Osteocyte (in vitro differentiated cells): ENCODE measurements at regions not wholly inside any gene's neighbourhood (a gene's known extent, or its start where the extent isn't known, plus 50 kb on each side); places are given as distances from the start of the nearest gene placed in this dataset.

Source experiments
- DNase-seq: peaks from one replicate; pipeline ENCODE4 v3.0.0; 2021; ENCODE audit warnings: mixed read lengths; ENCODE audit not compliant: unreplicated experiment; ENCODE audit errors: extremely low spot score
- H3K27ac Mint-ChIP-seq: one replicate; pipeline ENCODE4 v1.8.0; 2021; ENCODE audit warnings: mild to moderate bottlenecking, mixed read lengths; ENCODE audit not compliant: unreplicated experiment
- H3K27me3 Mint-ChIP-seq: one replicate; pipeline ENCODE4 v1.8.0; 2021; ENCODE audit warnings: mixed read lengths; ENCODE audit not compliant: unreplicated experiment
- H3K36me3 Mint-ChIP-seq: one replicate; pipeline ENCODE4 v1.8.0; 2021; ENCODE audit warnings: mixed read lengths; ENCODE audit not compliant: unreplicated experiment
- H3K4me1 Mint-ChIP-seq: one replicate; pipeline ENCODE4 v1.8.0; 2021; ENCODE audit warnings: mixed read lengths; ENCODE audit not compliant: unreplicated experiment
- H3K4me3 Mint-ChIP-seq: one replicate; pipeline ENCODE4 v1.8.0; 2021; ENCODE audit warnings: mild to moderate bottlenecking, moderate library complexity, mixed read lengths; ENCODE audit not compliant: unreplicated experiment
- H3K9me3 Mint-ChIP-seq: one replicate; pipeline ENCODE4 v1.8.0; 2021; ENCODE audit warnings: mixed read lengths; ENCODE audit not compliant: unreplicated experiment
- CTCF ChIP-seq: fragments of 200-600 bp; sonication (generic); IDR thresholded peaks from 2 replicates; pipeline ENCODE4 v1.5.0; 2021; ENCODE audit warnings: antibody characterized with exemption, mild to moderate bottlenecking, moderate library complexity

GRCh38 chr5:135678640-135679268 is 100.0 kb upstream of the CXCL14 start:
- peak; percentile 62 for DNase-seq
- H3K36me3 Mint-ChIP-seq, result no peaks in the 10 kb centered on the region
- H3K4me3 Mint-ChIP-seq, result no peak overlapping the region
- no peak overlapping the region for H3K27ac Mint-ChIP-seq
- H3K27me3 Mint-ChIP-seq, result peaks cover 13% of the 10 kb centered on the region
- no peaks in the 10 kb centered on the region for H3K4me1 Mint-ChIP-seq
- TF ChIP-seq CTCF, result no peak
- H3K9me3 Mint-ChIP-seq, result peaks cover 43% of the 10 kb centered on the region

GRCh38 chr5:135671966-135672365 is 93.2 kb upstream of the CXCL14 start:
- no peak for DNase-seq
- no peak for TF ChIP-seq CTCF
- peaks cover 15% of the 10 kb centered on the region for H3K9me3 Mint-ChIP-seq
- H3K36me3 Mint-ChIP-seq, result no peaks in the 10 kb centered on the region
- H3K27ac Mint-ChIP-seq, result no peak overlapping the region
- no peaks in the 10 kb centered on the region for H3K4me1 Mint-ChIP-seq
- H3K27me3 Mint-ChIP-seq, result peaks cover 27% of the 10 kb centered on the region
- H3K4me3 Mint-ChIP-seq, result no peak overlapping the region

GRCh38 chr5:135671052-135671705 is 92.4 kb upstream of the CXCL14 start:
- Mint-ChIP-seq H3K9me3 (peaks cover 10% of the 10 kb centered on the region), H3K27me3 (peaks cover 27% of the 10 kb centered on the region), H3K27ac (no peak overlapping the region), H3K4me3 (no peak overlapping the region), H3K4me1 (no peaks in the 10 kb centered on the region), H3K36me3 (no peaks in the 10 kb centered on the region)
- TF ChIP-seq CTCF, result no peak
- DNase-seq, result no peak

- Mint-ChIP-seq H3K4me3 (no peak overlapping the region), H3K36me3 (no peaks in the 10 kb centered on the region), H3K4me1 (no peaks in the 10 kb centered on the region), H3K27ac (no peak overlapping the region), H3K27me3 (peaks cover 28% of the 10 kb centered on the region), H3K9me3 (peaks cover 4% of the 10 kb centered on the region)
- no peak for TF ChIP-seq CTCF
- DNase-seq, result no peak
Measured at GRCh38 chr5:135670588-135670987, 91.8 kb upstream of the CXCL14 start.

- H3K27me3 Mint-ChIP-seq, result peaks cover 31% of the 10 kb centered on the region
- no peak overlapping the region for H3K27ac Mint-ChIP-seq
- no peaks in the 10 kb centered on the region for H3K36me3 Mint-ChIP-seq
- DNase-seq, result no peak
- H3K9me3 Mint-ChIP-seq, result no peaks in the 10 kb centered on the region
- no peak for TF ChIP-seq CTCF
- H3K4me3 Mint-ChIP-seq, result no peak overlapping the region
- no peaks in the 10 kb centered on the region for H3K4me1 Mint-ChIP-seq
Measured at GRCh38 chr5:135669416-135669815, 90.6 kb upstream of the CXCL14 start.
